ENCODE measurements at regions not wholly inside any gene's neighbourhood (a gene's known extent, or its start where the extent isn't known, plus 50 kb on each side); places are given as distances from the start of the nearest gene placed in this dataset.

GRCh38 chr4:28341784-28342183 lies 1481.1 kb downstream of the STIM2 start:
- no peak overlapping the region for H3K27ac ChIP-seq (replicated peaks)
- DNase-seq (ENCODE audit: low read depth in 1 of 2, low spot score in 1 of 2), result no peak
- H3K27me3 ChIP-seq (ENCODE audit: insufficient read depth, poor library complexity, severe bottlenecking), result no peaks in the 10 kb centered on the region
- no peak overlapping the region for H3K4me3 ChIP-seq (replicated peaks; ENCODE audit: insufficient read depth, low read length)
- TF ChIP-seq CTCF (IDR thresholded peaks at IDR 0.05; ENCODE audit: insufficient read depth, low read length) (no peak), REST (IDR thresholded peaks at IDR 0.05; ENCODE audit: insufficient replicate concordance, low read depth) (no peak), GABPA (IDR thresholded peaks at IDR 0.05; ENCODE audit: low read depth) (no peak)

GRCh38 chr4:28350485-28350884 lies 1489.8 kb downstream of the STIM2 start:
- Histone ChIP-seq H3K4me3 (replicated peaks; ENCODE audit: insufficient read depth, low read length) (no peak overlapping the region), H3K27ac (replicated peaks) (no peak overlapping the region), H3K27me3 (ENCODE audit: insufficient read depth, poor library complexity, severe bottlenecking) (no peaks in the 10 kb centered on the region)
- no peak for TF ChIP-seq REST (IDR thresholded peaks at IDR 0.05; ENCODE audit: insufficient replicate concordance, low read depth)
- TF ChIP-seq GABPA (IDR thresholded peaks at IDR 0.05; ENCODE audit: low read depth), result no peak
- no peak for TF ChIP-seq CTCF (IDR thresholded peaks at IDR 0.05; ENCODE audit: insufficient read depth, low read length)
- TF ChIP-seq POLR2AphosphoS5 (IDR thresholded peaks at IDR 0.05; ENCODE audit: low read depth), result no peak
- TF ChIP-seq SPI1 (IDR thresholded peaks at IDR 0.05; ENCODE audit: borderline replicate concordance, low read depth), result no peak
- no peak for DNase-seq (ENCODE audit: low read depth in 1 of 2, low spot score in 1 of 2)

- Histone ChIP-seq H3K4me3 (replicated peaks; ENCODE audit: insufficient read depth, low read length) (no peak overlapping the region), H3K27me3 (ENCODE audit: insufficient read depth, poor library complexity, severe bottlenecking) (no peaks in the 10 kb centered on the region)
- DNase-seq (ENCODE audit: low read depth in 1 of 2, low spot score in 1 of 2), result no peak
These were observed 1490.5 kb downstream of the STIM2 start for GRCh38 chr4:28351102-28351501.

More at GRCh38 chr4:28351102-28351501, 1490.5 kb downstream of the STIM2 start:
- TF ChIP-seq POLR2AphosphoS5 (IDR thresholded peaks at IDR 0.05; ENCODE audit: low read depth), result no peak
- TF ChIP-seq REST (IDR thresholded peaks at IDR 0.05; ENCODE audit: insufficient replicate concordance, low read depth), result no peak
- no peak for TF ChIP-seq CTCF (IDR thresholded peaks at IDR 0.05; ENCODE audit: insufficient read depth, low read length)
- no peak for TF ChIP-seq SPI1 (IDR thresholded peaks at IDR 0.05; ENCODE audit: borderline replicate concordance, low read depth)
- no peak for TF ChIP-seq GABPA (IDR thresholded peaks at IDR 0.05; ENCODE audit: low read depth)
- H3K27ac ChIP-seq (replicated peaks), result no peak overlapping the region

Data from HL-60 (cell line).